DOHH2 (cell line): ENCODE measurements at regions not wholly inside any gene's neighbourhood (a gene's known extent, or its start where the extent isn't known, plus 50 kb on each side); places are given as distances from the start of the nearest gene placed in this dataset.

Source experiments
- CTCF ChIP-seq: fragments of 200-600 bp; sonication (generic); IDR thresholded peaks from one replicate; pipeline ENCODE4 v1.5.1; 2014; ENCODE audit warnings: antibody characterized with exemption, mild to moderate bottlenecking, low read depth, low read length; ENCODE audit not compliant: poor library complexity, severe bottlenecking
- EZH2phosphoT487 ChIP-seq: fragments of 200-600 bp; sonication (generic); IDR thresholded peaks from 2 replicates; pipeline ENCODE4 v1.6.1; 2017; ENCODE audit warnings: borderline replicate concordance, mild to moderate bottlenecking, antibody characterized with exemption, low read length, moderate library complexity, mixed read lengths

GRCh38 chr2:39524756-39525635 is 87.9 kb upstream of the MAP4K3 start:
- TF ChIP-seq CTCF (no peak), EZH2phosphoT487 (no peak)
